Endodermal cell (in vitro differentiated cells): ENCODE measurements at regions not wholly inside any gene's neighbourhood (a gene's known extent, or its start where the extent isn't known, plus 50 kb on each side); places are given as distances from the start of the nearest gene placed in this dataset.

Experiments used
- DNase-seq: peaks from one replicate; pipeline ENCODE4 v3.0.0-alpha.2; 2017
- H3K27ac ChIP-seq: 2 replicates; pipeline ENCODE4 v1.5.1; 2013; ENCODE audit warnings: mild to moderate bottlenecking, low read depth, low read length, moderate library complexity
- H3K27me3 ChIP-seq: 2 replicates; pipeline ENCODE4 v1.6.1; 2013; ENCODE audit warnings: mild to moderate bottlenecking, low read length, moderate library complexity; ENCODE audit not compliant: insufficient read depth, control insufficient read depth, poor library complexity, severe bottlenecking
- H3K36me3 ChIP-seq: 2 replicates; pipeline ENCODE4 v1.7.0; 2013; ENCODE audit warnings: mild to moderate bottlenecking, low read length, moderate library complexity; ENCODE audit not compliant: control insufficient read depth, insufficient read depth
- H3K4me1 ChIP-seq: one replicate; pipeline ENCODE4 v1.7.0; 2013; ENCODE audit warnings: low read length; ENCODE audit not compliant: control insufficient read depth, insufficient read depth
- H3K4me3 ChIP-seq: 2 replicates; pipeline ENCODE4 v1.5.1; 2013; ENCODE audit warnings: mild to moderate bottlenecking, low read length, moderate library complexity
- H3K9ac ChIP-seq: 2 replicates; pipeline ENCODE4 v1.6.1; 2013; ENCODE audit warnings: mild to moderate bottlenecking, low read length, moderate library complexity; ENCODE audit not compliant: poor library complexity, severe bottlenecking; ENCODE audit errors: extremely low read depth
- H3K9me3 ChIP-seq: 2 replicates; pipeline ENCODE4 v1.6.1; 2013; ENCODE audit warnings: mild to moderate bottlenecking, low read length, moderate library complexity; ENCODE audit not compliant: control insufficient read depth
- H3K27ac Mint-ChIP-seq: 2 replicates; pipeline ENCODE4 v1.8.0; 2020; ENCODE audit warnings: mixed read lengths
- H3K27me3 Mint-ChIP-seq: 2 replicates; pipeline ENCODE4 v1.8.0; 2021; ENCODE audit warnings: mild to moderate bottlenecking, mixed read lengths; ENCODE audit not compliant: insufficient read depth
- H3K36me3 Mint-ChIP-seq: 2 replicates; pipeline ENCODE4 v1.8.0; 2020; ENCODE audit warnings: low read depth, mixed read lengths
- H3K4me1 Mint-ChIP-seq: 2 replicates; pipeline ENCODE4 v1.8.0; 2020; ENCODE audit warnings: mixed read lengths
- H3K4me3 Mint-ChIP-seq: 2 replicates; pipeline ENCODE4 v1.8.0; 2020; ENCODE audit warnings: mild to moderate bottlenecking, moderate library complexity, mixed read lengths
- H3K9me3 Mint-ChIP-seq: 2 replicates; pipeline ENCODE4 v1.8.0; 2020; ENCODE audit warnings: mild to moderate bottlenecking, mixed read lengths
- WGBS, 2 experiments: methylation state at CpG; one replicate each; pipeline versions ENCODE4 v1.1.5 to v1.1.7; 2013; ENCODE audit warnings: missing lambda C conversion rate in 2 of 2, mixed read lengths in 1 of 2; ENCODE audit not compliant: insufficient coverage in 1 of 2, insufficient read length in 1 of 2; 5-methylcytosine and 5-hydroxymethylcytosine counted together
- TF ChIP-seq, protein P1 (sequence below): fragments of 200-600 bp; sonication (generic); conservative IDR thresholded peaks from 2 replicates; pipeline ENCODE4 v1.5.0; 2021; ENCODE audit warnings: antibody characterized with exemption, mild to moderate bottlenecking

DNA sequence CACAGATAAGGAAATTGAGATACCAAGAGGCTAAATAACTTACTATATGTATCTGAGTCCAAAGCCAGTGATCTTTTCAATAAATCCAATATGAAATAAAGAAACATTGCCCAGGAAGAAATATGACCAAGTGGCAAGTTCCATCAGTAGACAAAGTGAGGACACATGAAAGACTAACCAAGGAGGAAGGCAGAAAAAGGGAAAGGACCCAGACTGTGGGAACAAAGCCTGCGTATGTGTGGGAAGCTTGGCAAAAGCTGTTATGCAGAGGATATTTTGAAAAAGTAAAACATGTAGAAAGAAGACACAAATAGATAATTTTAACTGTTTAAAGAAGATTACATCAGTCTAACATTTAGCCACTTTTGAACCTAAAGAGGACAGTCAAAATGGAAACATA is 264.4 kb upstream of the PRDM1 start:
- Histone ChIP-seq H3K4me3 (no peak overlapping the region), H3K9ac (no peak overlapping the region), H3K27me3 (no peaks in the 10 kb centered on the region), H3K27ac (no peak overlapping the region), H3K4me1 (no peaks in the 10 kb centered on the region), H3K36me3 (no peaks in the 10 kb centered on the region), H3K9me3 (peaks cover 12% of the 10 kb centered on the region)
- Mint-ChIP-seq H3K9me3 (peaks cover 19% of the 10 kb centered on the region), H3K4me3 (no peak overlapping the region), H3K36me3 (no peaks in the 10 kb centered on the region), H3K27me3 (no peaks in the 10 kb centered on the region), H3K4me1 (no peaks in the 10 kb centered on the region), H3K27ac (no peak overlapping the region)
- WGBS, 2 experiments: 93 to 100% methylated on average over 1 of the region's 1 CpG
- TF ChIP-seq, protein P1, sequence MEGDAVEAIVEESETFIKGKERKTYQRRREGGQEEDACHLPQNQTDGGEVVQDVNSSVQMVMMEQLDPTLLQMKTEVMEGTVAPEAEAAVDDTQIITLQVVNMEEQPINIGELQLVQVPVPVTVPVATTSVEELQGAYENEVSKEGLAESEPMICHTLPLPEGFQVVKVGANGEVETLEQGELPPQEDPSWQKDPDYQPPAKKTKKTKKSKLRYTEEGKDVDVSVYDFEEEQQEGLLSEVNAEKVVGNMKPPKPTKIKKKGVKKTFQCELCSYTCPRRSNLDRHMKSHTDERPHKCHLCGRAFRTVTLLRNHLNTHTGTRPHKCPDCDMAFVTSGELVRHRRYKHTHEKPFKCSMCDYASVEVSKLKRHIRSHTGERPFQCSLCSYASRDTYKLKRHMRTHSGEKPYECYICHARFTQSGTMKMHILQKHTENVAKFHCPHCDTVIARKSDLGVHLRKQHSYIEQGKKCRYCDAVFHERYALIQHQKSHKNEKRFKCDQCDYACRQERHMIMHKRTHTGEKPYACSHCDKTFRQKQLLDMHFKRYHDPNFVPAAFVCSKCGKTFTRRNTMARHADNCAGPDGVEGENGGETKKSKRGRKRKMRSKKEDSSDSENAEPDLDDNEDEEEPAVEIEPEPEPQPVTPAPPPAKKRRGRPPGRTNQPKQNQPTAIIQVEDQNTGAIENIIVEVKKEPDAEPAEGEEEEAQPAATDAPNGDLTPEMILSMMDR: no peak
- no peak for DNase-seq

DNA sequence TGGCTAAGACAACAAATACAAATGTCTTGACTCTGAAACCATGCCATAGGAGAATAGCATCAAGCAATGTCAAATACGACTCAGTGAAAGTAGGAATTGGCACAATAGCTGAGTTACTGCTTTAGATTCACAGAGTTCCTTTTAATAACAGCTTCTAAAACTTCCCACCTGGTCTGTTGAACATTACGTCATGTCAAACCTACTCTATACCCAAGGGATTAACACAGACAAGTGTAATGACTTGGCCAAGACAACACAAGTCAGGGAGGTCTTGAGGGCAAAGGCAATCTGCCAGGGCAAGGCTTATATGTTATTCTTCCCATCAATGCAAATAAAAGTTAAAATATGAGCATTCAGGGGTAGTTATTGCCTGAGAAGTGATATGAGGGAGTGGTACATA is 265.1 kb upstream of the PRDM1 start:
- 92 to 93% methylated on average over 2 of the region's 2 CpGs for WGBS, 2 experiments
- peaks cover 12% of the 10 kb centered on the region for H3K9me3 Mint-ChIP-seq
- no peaks in the 10 kb centered on the region for H3K4me1 Mint-ChIP-seq
- Histone ChIP-seq H3K9me3 (peaks cover 12% of the 10 kb centered on the region), H3K9ac (no peak overlapping the region), H3K36me3 (no peaks in the 10 kb centered on the region), H3K4me3 (no peak overlapping the region), H3K27ac (no peak overlapping the region), H3K27me3 (no peaks in the 10 kb centered on the region), H3K4me1 (no peaks in the 10 kb centered on the region)
- no peak overlapping the region for H3K27ac Mint-ChIP-seq
- no peak overlapping the region for H3K4me3 Mint-ChIP-seq
- H3K36me3 Mint-ChIP-seq: no peaks in the 10 kb centered on the region
- H3K27me3 Mint-ChIP-seq: no peaks in the 10 kb centered on the region
- TF ChIP-seq, protein P1: no peak
- no peak for DNase-seq

DNA sequence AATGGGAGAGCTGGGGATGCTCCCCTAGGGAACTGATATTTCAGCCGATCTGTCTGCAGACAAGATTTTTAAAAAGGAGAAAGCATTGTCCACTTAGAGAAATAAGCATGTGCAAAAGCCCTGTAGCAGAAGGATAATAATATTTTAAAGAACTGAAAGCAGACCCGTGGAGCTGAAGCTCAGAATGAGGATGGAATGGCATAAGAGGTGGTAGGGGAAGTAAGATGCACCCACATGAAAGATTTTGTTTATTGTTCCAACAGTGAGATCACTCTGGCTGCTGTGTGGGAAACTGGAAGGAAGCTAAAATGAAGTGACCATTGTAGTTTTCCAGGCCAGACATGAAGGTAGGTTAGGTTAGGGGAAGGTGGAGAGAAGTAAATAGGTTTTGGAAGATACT is 266.4 kb upstream of the PRDM1 start:
- H3K27ac ChIP-seq: no peak overlapping the region
- no peak overlapping the region for H3K4me3 ChIP-seq
- peaks cover 12% of the 10 kb centered on the region for H3K9me3 ChIP-seq
- peaks cover 10% of the 10 kb centered on the region for H3K4me1 Mint-ChIP-seq
- TF ChIP-seq, protein P1: no peak
- no peaks in the 10 kb centered on the region for H3K36me3 Mint-ChIP-seq
- H3K9ac ChIP-seq: no peak overlapping the region
- H3K9me3 Mint-ChIP-seq: peaks cover 12% of the 10 kb centered on the region
- no peak overlapping the region for H3K27ac Mint-ChIP-seq
- WGBS, 2 experiments: 88 to 93% methylated on average over 2 of the region's 2 CpGs
- no peaks in the 10 kb centered on the region for H3K36me3 ChIP-seq
- H3K27me3 ChIP-seq: no peaks in the 10 kb centered on the region
- no peak overlapping the region for H3K4me3 Mint-ChIP-seq
- DNase-seq: no peak
- H3K4me1 ChIP-seq: peaks cover 7% of the 10 kb centered on the region
- H3K27me3 Mint-ChIP-seq: no peaks in the 10 kb centered on the region
